GM19351 (cell line): ENCODE measurements at regions not wholly inside any gene's neighbourhood (a gene's known extent, or its start where the extent isn't known, plus 50 kb on each side); places are given as distances from the start of the nearest gene placed in this dataset.
A peak's percentile ranks its signal among the peaks of the same experiment; 100 is the strongest.

ENCODE experiments used
- ATAC-seq: cut with Tn5 transposase; IDR thresholded peaks from one replicate; pipeline ENCODE4 v1.9.1; 2021; ENCODE audit warnings: mild to moderate bottlenecking, moderate library complexity; ENCODE audit not compliant: unreplicated experiment

DNA sequence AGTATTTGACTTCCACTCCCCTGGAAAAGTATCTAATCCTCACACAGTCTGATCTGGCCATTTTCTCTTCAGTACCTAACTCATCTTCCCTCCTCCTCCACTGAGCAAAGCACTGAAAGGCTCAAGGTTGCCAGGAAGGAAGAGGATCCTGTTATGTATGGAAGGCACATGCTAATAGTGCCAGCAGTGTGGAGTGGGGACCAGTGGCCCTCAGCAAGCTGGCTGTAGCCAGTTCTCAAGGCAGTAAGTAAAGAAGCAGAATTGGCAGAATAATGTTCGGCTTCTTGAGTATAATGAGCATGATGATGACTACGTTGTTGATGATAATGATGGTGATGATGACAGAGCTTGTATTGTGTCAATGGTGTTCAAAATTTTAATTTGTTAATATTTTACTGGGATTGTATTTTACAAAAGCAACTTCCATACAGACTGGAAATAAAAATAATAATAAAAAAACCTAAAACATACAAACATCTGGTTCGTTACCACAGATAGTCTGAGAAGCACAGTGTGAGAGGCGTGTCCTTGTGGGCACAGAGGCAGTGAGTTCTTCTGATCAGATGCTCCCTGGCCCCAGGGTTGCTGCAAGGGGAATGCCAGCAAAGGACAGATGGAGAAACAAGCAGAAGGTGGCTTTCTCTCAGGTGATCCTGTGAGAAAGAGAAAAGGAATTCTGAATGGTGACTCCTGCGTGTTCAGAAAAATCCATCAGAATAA, 528.8 kb downstream of the CMPK2 start:
- no peak for ATAC-seq

DNA sequence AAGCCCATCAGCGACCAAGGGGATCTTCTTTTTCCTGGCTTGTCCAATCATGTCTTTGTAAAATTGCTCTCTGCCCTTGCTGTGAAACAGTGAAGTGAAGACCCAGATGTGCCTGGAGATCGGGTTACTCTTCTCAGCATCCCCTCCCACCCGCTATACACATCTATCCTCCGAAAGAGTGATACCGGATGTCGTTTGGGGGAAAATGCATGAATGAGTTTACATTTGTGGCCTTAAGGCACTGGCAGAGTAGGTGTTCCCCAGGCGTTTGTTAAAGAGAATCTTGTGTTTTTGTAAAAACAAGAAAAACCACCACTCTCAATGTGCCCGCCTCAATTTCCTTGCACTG, 528.3 kb downstream of the CMPK2 start:
- ATAC-seq, result no peak

DNA sequence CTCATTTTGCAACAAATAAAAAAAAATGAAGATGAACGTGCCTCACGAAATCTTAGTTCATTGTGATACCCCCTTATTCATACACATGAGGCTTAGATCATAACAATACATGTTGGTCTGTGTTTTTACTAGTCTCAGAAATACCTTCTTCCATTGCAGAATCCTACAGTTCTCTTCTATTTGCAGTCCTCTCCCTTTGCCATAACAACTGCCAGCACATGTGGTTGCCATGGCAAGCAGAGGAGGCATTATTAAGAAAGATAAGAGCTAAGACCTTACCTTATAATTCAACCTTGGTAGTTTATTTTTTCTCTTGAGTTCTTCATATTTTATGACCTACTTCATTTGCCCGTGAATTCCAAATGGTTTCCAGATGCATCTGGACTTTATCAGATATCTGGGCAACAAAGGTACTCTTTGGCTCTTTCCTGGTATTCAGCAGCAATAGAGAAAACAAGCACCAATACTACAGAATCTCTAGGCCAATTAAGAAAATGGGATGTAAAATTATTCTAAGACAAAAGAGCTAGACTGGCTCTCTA, 524.0 kb downstream of the CMPK2 start:
- ATAC-seq, result no peak

GRCh38 chr2:6342273-6342920, 523.3 kb downstream of the CMPK2 start:
- ATAC-seq, result peak; percentile 19

DNA sequence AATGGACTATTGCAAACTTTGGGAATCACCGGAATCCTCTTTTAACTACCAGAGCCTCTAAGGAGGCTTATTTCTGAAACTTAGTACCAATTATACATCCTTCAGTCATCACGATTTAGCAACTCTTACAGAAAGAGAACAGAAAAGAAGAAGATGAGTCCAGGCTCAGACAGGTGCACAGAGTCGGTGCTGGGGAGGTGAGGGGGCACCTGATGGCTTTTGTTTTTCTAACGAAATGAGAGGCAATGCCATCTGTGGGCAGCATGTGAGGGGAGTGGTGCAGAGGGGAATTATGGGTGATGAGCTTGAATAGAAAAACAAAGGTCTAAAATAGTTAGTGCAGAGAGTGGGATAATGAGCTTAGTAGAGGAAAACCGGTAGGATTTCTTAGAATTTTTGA, 522.6 kb downstream of the CMPK2 start:
- ATAC-seq, result no peak

DNA sequence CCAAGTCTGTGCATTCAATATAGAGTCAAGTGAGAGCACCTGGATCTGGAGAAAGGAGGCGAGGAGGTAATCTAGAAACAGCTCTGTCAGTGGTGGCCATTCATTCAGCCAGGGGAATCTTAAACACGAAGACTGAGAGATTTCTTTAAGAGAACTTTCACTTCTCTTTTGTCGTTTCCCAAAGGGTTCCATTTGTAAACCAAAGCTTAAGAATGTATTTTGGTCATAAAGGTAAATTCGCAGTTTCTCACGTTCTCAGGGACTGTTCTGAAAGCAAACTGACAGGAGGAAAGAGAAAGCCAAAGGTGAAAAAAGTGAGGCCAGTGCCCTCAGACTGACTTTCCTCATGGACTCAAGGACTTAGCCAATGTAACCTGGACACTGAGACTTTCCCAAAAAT, 513.5 kb downstream of the CMPK2 start:
- peak; percentile 85 for ATAC-seq

GRCh38 chr2:6352906-6353515, 512.7 kb downstream of the CMPK2 start:
- ATAC-seq, result no peak

DNA sequence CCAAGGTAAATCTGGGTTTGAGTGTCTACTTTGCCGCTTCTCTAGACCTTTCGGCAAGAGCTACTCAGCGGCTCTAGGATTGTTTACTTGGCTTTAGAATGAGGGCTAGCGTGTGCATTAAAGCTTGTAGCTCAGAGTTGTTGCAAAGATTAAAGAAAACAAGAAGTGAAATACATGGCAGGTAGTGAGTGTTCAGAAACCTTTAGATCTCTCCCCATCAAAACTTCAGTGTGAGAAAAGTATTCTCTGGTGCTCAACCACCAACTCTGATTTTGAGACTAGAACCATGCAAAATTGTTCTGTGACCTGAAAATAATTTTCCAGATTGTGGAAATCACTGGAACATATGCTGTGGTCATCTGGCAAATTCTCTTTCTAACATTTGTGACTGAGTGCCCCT, 512.0 kb downstream of the CMPK2 start:
- ATAC-seq, result peak; percentile 66

DNA sequence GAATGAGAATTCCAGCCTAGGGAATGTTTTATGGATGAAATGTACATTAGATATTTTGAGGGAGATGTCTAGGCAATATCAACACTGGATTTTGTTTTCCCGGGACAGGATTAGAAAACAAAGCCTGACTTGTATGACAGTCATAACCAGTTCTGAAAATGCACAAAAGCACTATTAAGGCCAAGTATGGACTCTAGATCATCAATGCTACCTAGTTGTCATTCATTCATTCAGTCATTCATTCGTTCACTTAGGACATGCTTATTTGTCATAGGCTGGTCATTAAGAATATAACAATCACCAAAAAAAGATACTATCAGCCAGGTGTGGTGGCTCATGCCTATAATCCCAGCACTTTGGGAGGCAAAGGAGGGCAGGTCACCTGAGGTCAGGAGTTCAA, 511.2 kb downstream of the CMPK2 start:
- ATAC-seq, result no peak

- no peak for ATAC-seq
These were observed 509.6 kb downstream of the CMPK2 start for GRCh38 chr2:6355886-6356761.

- ATAC-seq, result no peak
These were observed 507.2 kb downstream of the CMPK2 start for GRCh38 chr2:6358546-6358945.

GRCh38 chr2:6358985-6359384, 506.7 kb downstream of the CMPK2 start:
- no peak for ATAC-seq

DNA sequence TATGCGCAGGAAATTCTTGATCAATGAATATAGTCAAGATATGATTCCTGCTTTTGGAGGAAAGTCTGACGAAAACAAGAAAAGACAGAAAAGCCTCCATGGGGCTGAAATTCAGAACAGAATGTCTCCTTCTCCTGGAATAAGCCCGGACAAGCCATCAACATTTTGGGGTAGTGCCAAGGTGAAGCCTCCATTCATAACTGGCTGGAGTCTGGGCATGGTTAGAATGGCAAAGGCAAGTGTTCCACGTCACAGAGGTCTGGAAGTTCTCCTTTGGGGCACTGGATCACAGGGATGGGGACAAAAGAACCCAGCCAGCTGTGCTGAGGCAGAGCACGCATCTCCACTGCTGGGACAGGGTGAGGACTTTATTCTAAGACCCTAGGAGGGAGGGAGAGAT, 505.7 kb downstream of the CMPK2 start:
- ATAC-seq, result no peak

GRCh38 chr2:6362671-6363450, 502.8 kb downstream of the CMPK2 start:
- no peak for ATAC-seq

- no peak for ATAC-seq
These were observed 497.4 kb downstream of the CMPK2 start for GRCh38 chr2:6368281-6368680.

- ATAC-seq, result no peak
These were observed 496.4 kb downstream of the CMPK2 start for GRCh38 chr2:6369266-6369665.

GRCh38 chr2:6370753-6371551, 494.8 kb downstream of the CMPK2 start:
- ATAC-seq, result no peak

DNA sequence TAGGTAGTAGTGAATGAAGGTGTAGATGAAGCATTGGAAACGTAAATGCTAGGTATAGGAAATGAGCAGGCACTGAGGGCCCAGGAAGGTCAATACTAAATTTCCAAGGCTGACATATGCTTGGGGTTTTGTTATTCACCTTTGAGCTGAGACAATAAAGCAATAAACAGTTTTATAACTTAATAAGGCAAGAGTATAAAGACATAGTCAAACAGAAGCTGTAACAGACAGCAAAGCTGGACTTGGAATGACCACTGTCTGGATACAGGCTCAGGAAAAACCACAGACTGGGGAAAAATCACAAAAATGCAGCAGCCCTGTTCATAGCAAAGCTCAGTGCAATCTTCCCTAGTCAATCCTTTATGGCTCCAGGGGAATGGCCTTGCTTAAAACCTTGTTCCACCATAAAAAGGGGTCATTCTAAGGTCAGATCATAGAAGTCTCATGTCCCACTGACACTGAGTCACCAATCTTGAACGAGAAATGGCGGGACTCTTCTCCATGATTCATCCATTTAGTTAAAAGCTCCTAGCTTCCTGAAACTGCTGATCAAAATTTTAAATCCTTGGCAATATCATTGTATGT, 493.3 kb downstream of the CMPK2 start:
- no peak for ATAC-seq

DNA sequence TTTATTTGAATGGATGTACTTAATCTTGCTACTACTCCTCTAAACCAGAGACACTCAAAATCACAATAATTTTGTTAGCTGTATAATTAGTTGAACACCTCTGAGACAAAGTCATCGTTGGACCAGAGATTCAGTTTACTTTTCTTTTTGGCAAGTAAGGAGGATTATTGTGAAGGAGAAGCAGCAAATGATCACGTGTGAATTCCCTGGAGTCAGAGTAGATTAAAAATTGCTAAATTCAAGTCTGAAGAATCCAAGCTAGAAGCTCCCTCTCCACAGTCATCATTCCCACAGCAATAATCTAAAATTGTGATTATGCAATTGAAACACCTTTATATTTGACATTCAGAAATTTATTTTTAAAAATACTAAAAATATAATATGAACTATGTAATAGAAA, 484.4 kb downstream of the CMPK2 start:
- ATAC-seq, result no peak
